HepG2 (cell line): ENCODE measurements at regions not wholly inside any gene's neighbourhood (a gene's known extent, or its start where the extent isn't known, plus 50 kb on each side); places are given as distances from the start of the nearest gene placed in this dataset.

ENCODE experiments used
- RERE ChIP-seq: IDR thresholded peaks from 2 replicates; pipeline ENCODE4 v1.6.1; 2016; ENCODE audit warnings: low read depth, missing genetic modification reagents, missing compliant biosample characterization
- RFXAP ChIP-seq: sonication (generic); formaldehyde crosslinking; IDR thresholded peaks from 2 replicates; pipeline ENCODE4 v1.4.0; 2020; ENCODE audit warnings: missing genetic modification reagents, borderline replicate concordance
- ZBTB7B ChIP-seq: sonication (generic); formaldehyde crosslinking; IDR thresholded peaks from 2 replicates; pipeline ENCODE4 v1.4.0; 2020; ENCODE audit warnings: missing genetic modification reagents
- ZNF280D ChIP-seq: sonication (generic); formaldehyde crosslinking; IDR thresholded peaks from 2 replicates; pipeline ENCODE4 v1.5.1; 2020; ENCODE audit warnings: mild to moderate bottlenecking, missing genetic modification reagents
- ZNF350 ChIP-seq: sonication (generic); formaldehyde crosslinking; IDR thresholded peaks from 2 replicates; pipeline ENCODE4 v1.4.0; 2020; ENCODE audit warnings: mild to moderate bottlenecking, low read depth, missing genetic modification reagents, borderline replicate concordance
- ZNF367 ChIP-seq: sonication (generic); formaldehyde crosslinking; IDR thresholded peaks from 2 replicates; pipeline ENCODE4 v1.4.0; 2020; ENCODE audit warnings: missing genetic modification reagents, borderline replicate concordance

DNA sequence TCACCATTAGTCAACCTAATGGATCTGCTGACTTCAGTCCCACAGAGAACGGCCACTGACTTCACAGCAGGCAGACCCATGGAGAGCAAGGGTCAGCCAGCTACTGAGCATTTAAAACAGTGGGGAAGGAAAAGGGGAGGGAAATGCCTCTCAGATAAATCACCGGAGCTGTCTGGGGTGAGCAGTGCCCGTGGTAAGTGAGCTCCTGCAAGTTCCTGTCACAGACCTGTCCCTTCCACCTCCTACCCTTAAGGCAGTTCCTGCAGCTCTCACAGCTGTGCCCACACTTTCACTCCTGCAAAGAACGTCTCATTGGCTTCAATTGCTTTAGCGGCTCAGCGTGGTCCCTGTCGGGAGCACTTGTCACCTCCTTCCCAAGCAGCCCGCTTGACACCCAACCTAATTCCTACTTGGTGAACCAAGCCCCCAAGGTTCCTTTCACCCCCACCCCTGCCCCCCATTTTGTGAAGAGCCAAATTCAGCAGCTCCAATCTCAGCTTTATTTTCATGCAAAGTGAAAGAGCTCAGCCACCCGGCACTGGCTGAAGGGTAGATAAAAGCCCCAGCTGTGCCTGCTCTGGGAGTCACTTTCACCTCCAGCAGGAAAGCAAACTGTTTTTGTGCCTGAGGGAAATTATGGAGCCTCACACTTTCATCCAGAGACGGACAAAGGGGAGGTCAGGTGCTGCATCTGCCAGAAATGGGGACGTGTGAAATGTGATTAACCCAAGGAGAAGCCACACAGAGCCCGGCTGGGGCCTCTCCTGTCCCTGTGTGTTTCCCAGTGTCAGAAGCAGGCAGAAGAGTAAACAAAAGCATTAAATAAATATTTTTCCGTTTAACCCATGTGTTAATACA is 306.2 kb downstream of the TTLL7 start (continued):
- TF ChIP-seq ZNF350 (no peak), RERE (CRISPR knock-in tag) (no peak), ZBTB7B (CRISPR knock-in tag) (no peak), ZNF280D (CRISPR knock-in tag) (no peak), RFXAP (CRISPR knock-in tag) (no peak), ZNF367 (CRISPR knock-in tag) (no peak)
